ENCODE measurements at regions not wholly inside any gene's neighbourhood (a gene's known extent, or its start where the extent isn't known, plus 50 kb on each side); places are given as distances from the start of the nearest gene placed in this dataset.

GRCh38 chr17:55661256-55661758 lies 61.4 kb downstream of the TMEM100 start:
- Histone ChIP-seq H3K27ac (no peak overlapping the region), H3K4me3 (no peak overlapping the region), H3K4me1 (peaks cover 0 to 10% (median 0%) of the 10 kb centered on the region in 4 donors), H3K36me3 (no peaks in the 10 kb centered on the region), H3K27me3 (no peaks in the 10 kb centered on the region), H3K9me3 (no peaks in the 10 kb centered on the region)
- TF ChIP-seq CTCF (IDR thresholded peaks at IDR 0.05) (no peak), POLR2A (IDR thresholded peaks at IDR 0.05) (no peak)
- DNase-seq, result no peak

GRCh38 chr17:55660178-55660886 lies 62.3 kb downstream of the TMEM100 start:
- H3K27ac ChIP-seq, result no peak overlapping the region
- no peak for DNase-seq
- H3K36me3 ChIP-seq, result no peaks in the 10 kb centered on the region
- H3K27me3 ChIP-seq, result no peaks in the 10 kb centered on the region
- TF ChIP-seq CTCF (IDR thresholded peaks at IDR 0.05) (no peak), POLR2A (IDR thresholded peaks at IDR 0.05) (no peak)
- H3K4me1 ChIP-seq, result peaks cover 0 to 10% (median 0%) of the 10 kb centered on the region in 4 donors
- no peaks in the 10 kb centered on the region for H3K9me3 ChIP-seq
- no peak overlapping the region for H3K4me3 ChIP-seq

- Histone ChIP-seq H3K27me3 (no peaks in the 10 kb centered on the region), H3K9me3 (no peaks in the 10 kb centered on the region), H3K36me3 (no peaks in the 10 kb centered on the region), H3K27ac (no peak overlapping the region), H3K4me3 (no peak overlapping the region), H3K4me1 (peaks cover 0 to 10% (median 0%) of the 10 kb centered on the region in 4 donors)
- TF ChIP-seq POLR2A (IDR thresholded peaks at IDR 0.05), result no peak
- DNase-seq, result no peak
Measured at GRCh38 chr17:55659661-55660060, 63.0 kb downstream of the TMEM100 start.

- Histone ChIP-seq H3K4me3 (no peak overlapping the region), H3K36me3 (no peaks in the 10 kb centered on the region), H3K27me3 (no peaks in the 10 kb centered on the region), H3K27ac (no peak overlapping the region), H3K4me1 (peaks cover 0 to 6% (median 0%) of the 10 kb centered on the region in 4 donors), H3K9me3 (no peaks in the 10 kb centered on the region)
- DNase-seq, result no peak
- TF ChIP-seq CTCF (IDR thresholded peaks at IDR 0.05) (no peak), POLR2A (IDR thresholded peaks at IDR 0.05) (no peak)
Measured at GRCh38 chr17:55655777-55656176, 66.9 kb downstream of the TMEM100 start.

- no peaks in the 10 kb centered on the region for H3K27me3 ChIP-seq
- H3K4me1 ChIP-seq, result no peaks in the 10 kb centered on the region
- no peak for TF ChIP-seq CTCF (IDR thresholded peaks at IDR 0.05)
- TF ChIP-seq POLR2A (IDR thresholded peaks at IDR 0.05), result no peak
- H3K9me3 ChIP-seq, result no peaks in the 10 kb centered on the region
- H3K27ac ChIP-seq, result no peak overlapping the region
- H3K36me3 ChIP-seq, result no peaks in the 10 kb centered on the region
- no peak for DNase-seq
- no peak overlapping the region for H3K4me3 ChIP-seq
Measured at GRCh38 chr17:55654821-55655220, 67.8 kb downstream of the TMEM100 start.

GRCh38 chr17:55654022-55654421 lies 68.6 kb downstream of the TMEM100 start:
- no peaks in the 10 kb centered on the region for H3K27me3 ChIP-seq
- H3K4me3 ChIP-seq, result no peak overlapping the region
- DNase-seq, result no peak

More at GRCh38 chr17:55654022-55654421, 68.6 kb downstream of the TMEM100 start:
- Histone ChIP-seq H3K27ac (no peak overlapping the region), H3K4me1 (no peaks in the 10 kb centered on the region), H3K9me3 (no peaks in the 10 kb centered on the region), H3K36me3 (no peaks in the 10 kb centered on the region)
- no peak for TF ChIP-seq CTCF (IDR thresholded peaks at IDR 0.05)
- no peak for TF ChIP-seq POLR2A (IDR thresholded peaks at IDR 0.05)
